ENCODE measurements at regions not wholly inside any gene's neighbourhood (a gene's known extent, or its start where the extent isn't known, plus 50 kb on each side); places are given as distances from the start of the nearest gene placed in this dataset.

DNA sequence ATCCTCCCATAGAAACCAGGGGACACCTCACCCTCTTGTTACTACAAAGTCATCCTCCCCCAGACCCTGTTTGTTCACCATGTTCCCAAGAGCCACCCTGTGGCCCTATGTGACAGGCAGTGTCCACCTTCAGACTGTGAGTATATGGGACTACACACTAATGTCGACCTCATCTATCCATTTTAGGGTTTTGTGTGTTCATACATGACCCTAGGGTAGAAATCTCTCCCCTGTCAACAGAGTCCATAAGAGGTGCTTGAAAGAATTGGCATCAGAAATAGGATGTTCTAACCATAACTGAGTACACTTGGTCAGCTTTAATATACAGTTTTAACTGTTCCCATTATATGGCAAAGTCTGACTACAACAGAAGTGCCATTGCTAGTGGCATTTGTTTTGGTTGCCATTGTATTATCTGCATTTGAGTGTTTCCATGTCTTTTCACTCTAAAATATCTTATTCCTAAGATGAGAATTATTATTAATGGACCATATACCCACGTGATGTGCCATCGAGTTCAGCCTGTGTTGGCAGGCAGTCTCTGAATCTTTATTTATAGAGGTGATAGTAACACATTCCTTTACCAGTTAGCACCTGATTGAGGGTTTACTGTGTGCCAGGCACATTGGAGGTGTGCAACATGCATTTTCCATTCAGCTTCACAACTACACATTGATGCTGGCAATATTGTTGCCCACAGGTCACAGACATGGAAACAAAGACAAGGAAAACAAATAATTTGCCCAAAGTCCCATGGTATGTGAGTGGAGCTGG is 590.6 kb upstream of the IGFBP3 start:
- Mint-ChIP-seq H3K4me3 (no peak overlapping the region), H3K36me3 (ENCODE audit: low read depth) (no peaks in the 10 kb centered on the region), H3K27me3 (no peaks in the 10 kb centered on the region), H3K9me3 (peaks cover 2% of the 10 kb centered on the region), H3K27ac (no peak overlapping the region), H3K4me1 (ENCODE audit: low read depth) (no peaks in the 10 kb centered on the region)
- ATAC-seq (no peak), DNase-seq (no peak)
- intact Hi-C loops (cut with micrococcal nuclease) = no loop called here
- POLR2A ChIA-PET = no interaction called here
- CTCF ChIA-PET = no interaction called here
- TF ChIP-seq, protein P1, sequence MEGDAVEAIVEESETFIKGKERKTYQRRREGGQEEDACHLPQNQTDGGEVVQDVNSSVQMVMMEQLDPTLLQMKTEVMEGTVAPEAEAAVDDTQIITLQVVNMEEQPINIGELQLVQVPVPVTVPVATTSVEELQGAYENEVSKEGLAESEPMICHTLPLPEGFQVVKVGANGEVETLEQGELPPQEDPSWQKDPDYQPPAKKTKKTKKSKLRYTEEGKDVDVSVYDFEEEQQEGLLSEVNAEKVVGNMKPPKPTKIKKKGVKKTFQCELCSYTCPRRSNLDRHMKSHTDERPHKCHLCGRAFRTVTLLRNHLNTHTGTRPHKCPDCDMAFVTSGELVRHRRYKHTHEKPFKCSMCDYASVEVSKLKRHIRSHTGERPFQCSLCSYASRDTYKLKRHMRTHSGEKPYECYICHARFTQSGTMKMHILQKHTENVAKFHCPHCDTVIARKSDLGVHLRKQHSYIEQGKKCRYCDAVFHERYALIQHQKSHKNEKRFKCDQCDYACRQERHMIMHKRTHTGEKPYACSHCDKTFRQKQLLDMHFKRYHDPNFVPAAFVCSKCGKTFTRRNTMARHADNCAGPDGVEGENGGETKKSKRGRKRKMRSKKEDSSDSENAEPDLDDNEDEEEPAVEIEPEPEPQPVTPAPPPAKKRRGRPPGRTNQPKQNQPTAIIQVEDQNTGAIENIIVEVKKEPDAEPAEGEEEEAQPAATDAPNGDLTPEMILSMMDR (IDR thresholded peaks at IDR 0.05) = no peak

DNA sequence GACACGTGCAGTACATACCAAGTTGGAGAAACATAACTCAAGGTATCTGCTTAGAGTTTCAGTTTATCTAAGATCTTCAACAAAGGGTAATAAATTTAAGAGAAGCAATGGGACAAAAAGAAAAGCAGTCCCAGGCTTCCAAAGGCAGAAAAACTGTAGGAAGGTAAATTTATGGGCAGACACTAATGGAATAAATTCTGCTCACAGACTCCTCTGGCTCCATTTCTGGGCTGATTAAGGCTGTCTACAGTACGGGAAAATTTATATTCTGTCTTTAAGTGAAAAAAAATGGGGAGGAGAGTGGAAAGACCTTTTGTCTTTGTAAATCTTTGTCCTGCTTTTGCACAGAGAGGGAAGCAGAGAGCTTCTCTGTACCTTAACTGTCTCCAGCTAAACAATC is 587.5 kb upstream of the IGFBP3 start:
- ChIA-PET CTCF (no interaction called here), POLR2A (no interaction called here)
- Mint-ChIP-seq H3K36me3 (ENCODE audit: low read depth) (no peaks in the 10 kb centered on the region), H3K27ac (no peak overlapping the region), H3K9me3 (peaks cover 8% of the 10 kb centered on the region), H3K4me3 (no peak overlapping the region), H3K4me1 (ENCODE audit: low read depth) (no peaks in the 10 kb centered on the region), H3K27me3 (no peaks in the 10 kb centered on the region)
- TF ChIP-seq, protein P1 (IDR thresholded peaks at IDR 0.05) = no peak
- ATAC-seq = no peak
- no peak for DNase-seq
- intact Hi-C loops (cut with micrococcal nuclease) = no loop called here

DNA sequence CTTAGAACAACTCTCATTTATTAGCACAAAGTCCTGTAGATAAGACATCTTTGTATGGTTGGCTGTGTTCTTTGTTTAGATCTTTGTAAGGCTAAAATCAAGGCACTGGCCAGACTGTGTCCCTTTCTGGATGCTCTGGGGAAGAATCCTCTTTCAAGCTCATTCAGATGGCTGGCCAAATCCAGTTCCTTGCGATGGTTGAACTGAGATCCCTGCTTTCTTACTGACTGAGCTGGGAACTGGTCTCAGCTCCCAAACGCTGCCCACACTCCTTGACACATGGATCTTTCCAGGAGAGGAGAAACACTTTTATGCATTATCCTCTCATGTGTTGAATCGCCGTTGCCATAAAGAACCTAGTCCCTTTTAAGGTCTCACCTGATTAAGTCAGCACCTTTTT is 586.5 kb upstream of the IGFBP3 start:
- TF ChIP-seq, protein P1 (IDR thresholded peaks at IDR 0.05) = no peak
- Mint-ChIP-seq H3K27ac (no peak overlapping the region), H3K27me3 (no peaks in the 10 kb centered on the region), H3K36me3 (ENCODE audit: low read depth) (no peaks in the 10 kb centered on the region), H3K4me1 (ENCODE audit: low read depth) (no peaks in the 10 kb centered on the region), H3K9me3 (peaks cover 8% of the 10 kb centered on the region), H3K4me3 (no peak overlapping the region)
- CTCF ChIA-PET = no interaction called here
- intact Hi-C loops (cut with micrococcal nuclease) = no loop called here
- DNase-seq (no peak), ATAC-seq (no peak)
- POLR2A ChIA-PET = no interaction called here

DNA sequence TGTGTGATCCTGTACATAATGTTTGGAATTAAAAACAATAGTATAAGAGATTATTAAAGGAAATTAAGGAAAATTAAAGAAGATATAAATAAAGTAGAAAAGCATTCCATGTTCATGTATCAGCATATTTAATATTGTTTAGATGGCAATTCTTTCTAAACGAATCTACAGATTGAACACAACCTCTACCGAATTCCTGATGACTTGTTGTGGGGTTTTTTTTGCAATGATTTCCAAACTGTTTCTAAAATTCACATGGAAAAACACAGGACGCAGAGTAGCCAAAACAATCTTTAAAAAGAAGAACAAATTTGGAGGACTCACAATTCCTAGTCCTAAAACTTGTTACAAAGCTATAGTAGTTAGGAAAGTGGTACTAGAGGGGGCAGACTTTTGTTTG is 573.4 kb upstream of the IGFBP3 start:
- POLR2A ChIA-PET = no interaction called here
- TF ChIP-seq, protein P1 (IDR thresholded peaks at IDR 0.05) = no peak
- ATAC-seq (no peak), DNase-seq (no peak)
- no peak overlapping the region for H3K27ac Mint-ChIP-seq
- no peaks in the 10 kb centered on the region for H3K27me3 Mint-ChIP-seq
- intact Hi-C loops (cut with micrococcal nuclease) = no loop called here
- no peaks in the 10 kb centered on the region for H3K4me1 Mint-ChIP-seq (ENCODE audit: low read depth)
- CTCF ChIA-PET = no interaction called here
- H3K9me3 Mint-ChIP-seq = peaks cover 14% of the 10 kb centered on the region
- H3K4me3 Mint-ChIP-seq = no peak overlapping the region
- H3K36me3 Mint-ChIP-seq (ENCODE audit: low read depth) = no peaks in the 10 kb centered on the region

DNA sequence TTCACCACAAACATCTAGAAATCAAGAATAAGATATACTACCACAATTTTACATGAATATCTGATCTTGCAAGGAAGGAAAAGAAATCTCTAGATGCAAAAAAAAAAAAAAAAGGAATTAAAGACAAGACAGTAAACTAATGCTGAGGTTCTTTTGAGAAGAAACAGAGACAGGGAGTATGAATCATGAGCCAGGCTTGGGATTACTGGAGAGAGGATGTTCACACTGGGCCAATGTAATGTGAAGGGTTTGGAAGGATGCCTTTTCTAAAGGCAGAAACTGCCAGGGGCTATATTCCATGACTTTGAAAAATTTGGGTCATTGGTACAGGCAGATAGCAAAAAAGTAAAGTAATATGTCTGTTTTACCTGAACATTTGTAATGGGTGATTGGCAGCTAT is 573.0 kb upstream of the IGFBP3 start:
- ATAC-seq = no peak
- intact Hi-C loops (cut with micrococcal nuclease) = no loop called here
- Mint-ChIP-seq H3K27ac (no peak overlapping the region), H3K4me1 (ENCODE audit: low read depth) (no peaks in the 10 kb centered on the region), H3K9me3 (peaks cover 14% of the 10 kb centered on the region), H3K27me3 (no peaks in the 10 kb centered on the region), H3K4me3 (no peak overlapping the region), H3K36me3 (ENCODE audit: low read depth) (no peaks in the 10 kb centered on the region)
- TF ChIP-seq, protein P1 (IDR thresholded peaks at IDR 0.05) = no peak
- CTCF ChIA-PET = no interaction called here
- POLR2A ChIA-PET = no interaction called here
- DNase-seq = no peak
